IMR-90 (cell line): ENCODE measurements at regions not wholly inside any gene's neighbourhood (a gene's known extent, or its start where the extent isn't known, plus 50 kb on each side); places are given as distances from the start of the nearest gene placed in this dataset.

Experiments
- BHLHE40 ChIP-seq: fragments of 150-350 bp; IDR thresholded peaks from 2 replicates; pipeline ENCODE4 v1.6.1; 2016; ENCODE audit warnings: mild to moderate bottlenecking, low read depth, low read length
- POLR2A ChIP-seq: IDR thresholded peaks from 2 replicates; pipeline ENCODE4 v1.6.1; 2012; ENCODE audit warnings: mild to moderate bottlenecking, low read depth, low read length
- RAD21 ChIP-seq: IDR thresholded peaks from 2 replicates; pipeline ENCODE4 v1.6.1; 2012; ENCODE audit warnings: low read length, improper control_type of control experiment
- TF ChIP-seq, protein P1 (sequence below): conservative IDR thresholded peaks from 2 replicates; pipeline ENCODE4 v1.5.1; 2012; ENCODE audit warnings: mild to moderate bottlenecking, low read depth, low read length, improper control_type of control experiment

- no peak for TF ChIP-seq POLR2A
- no peak for TF ChIP-seq BHLHE40
- no peak for TF ChIP-seq RAD21
- TF ChIP-seq, protein P1, sequence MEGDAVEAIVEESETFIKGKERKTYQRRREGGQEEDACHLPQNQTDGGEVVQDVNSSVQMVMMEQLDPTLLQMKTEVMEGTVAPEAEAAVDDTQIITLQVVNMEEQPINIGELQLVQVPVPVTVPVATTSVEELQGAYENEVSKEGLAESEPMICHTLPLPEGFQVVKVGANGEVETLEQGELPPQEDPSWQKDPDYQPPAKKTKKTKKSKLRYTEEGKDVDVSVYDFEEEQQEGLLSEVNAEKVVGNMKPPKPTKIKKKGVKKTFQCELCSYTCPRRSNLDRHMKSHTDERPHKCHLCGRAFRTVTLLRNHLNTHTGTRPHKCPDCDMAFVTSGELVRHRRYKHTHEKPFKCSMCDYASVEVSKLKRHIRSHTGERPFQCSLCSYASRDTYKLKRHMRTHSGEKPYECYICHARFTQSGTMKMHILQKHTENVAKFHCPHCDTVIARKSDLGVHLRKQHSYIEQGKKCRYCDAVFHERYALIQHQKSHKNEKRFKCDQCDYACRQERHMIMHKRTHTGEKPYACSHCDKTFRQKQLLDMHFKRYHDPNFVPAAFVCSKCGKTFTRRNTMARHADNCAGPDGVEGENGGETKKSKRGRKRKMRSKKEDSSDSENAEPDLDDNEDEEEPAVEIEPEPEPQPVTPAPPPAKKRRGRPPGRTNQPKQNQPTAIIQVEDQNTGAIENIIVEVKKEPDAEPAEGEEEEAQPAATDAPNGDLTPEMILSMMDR: no peak
Measured at GRCh38 chr16:8374586-8375231, 215.6 kb downstream of the TMEM114 start.
